Fibroblast of skin of left quadriceps (primary cell): ENCODE measurements at regions not wholly inside any gene's neighbourhood (a gene's known extent, or its start where the extent isn't known, plus 50 kb on each side); places are given as distances from the start of the nearest gene placed in this dataset.
"Not testable (repeated sequence)": the region's sequence is repeated elsewhere in the genome, so short reads cannot be mapped to it uniquely, and the experiment has no call there.

Experiments used
- DNase-seq, 2 experiments: peaks; one replicate each; pipeline ENCODE4 v3.0.0-alpha.2; 2013; ENCODE audit warnings: low read depth in 2 of 2

DNA sequence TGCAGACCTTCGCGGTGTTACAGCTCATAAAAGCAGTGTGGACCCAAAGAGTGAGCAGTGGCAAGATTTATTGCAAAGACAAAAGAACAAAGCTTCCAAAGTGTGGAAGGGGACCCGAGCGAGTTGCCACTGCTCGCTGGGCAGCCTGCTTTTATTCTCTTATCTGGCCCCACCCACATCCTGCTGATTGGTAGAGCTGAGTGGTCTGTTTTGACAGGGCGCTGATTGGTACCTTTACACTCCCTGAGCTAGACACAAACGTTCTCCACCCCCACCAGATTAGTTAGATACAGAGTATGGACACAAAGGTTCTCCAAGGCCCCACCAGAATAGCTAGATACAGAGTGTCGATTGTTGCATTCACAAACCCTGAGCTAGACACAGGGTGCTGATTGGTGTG is 156.2 kb upstream of the GIMD1 start:
- not testable (repeated sequence) for DNase-seq

DNA sequence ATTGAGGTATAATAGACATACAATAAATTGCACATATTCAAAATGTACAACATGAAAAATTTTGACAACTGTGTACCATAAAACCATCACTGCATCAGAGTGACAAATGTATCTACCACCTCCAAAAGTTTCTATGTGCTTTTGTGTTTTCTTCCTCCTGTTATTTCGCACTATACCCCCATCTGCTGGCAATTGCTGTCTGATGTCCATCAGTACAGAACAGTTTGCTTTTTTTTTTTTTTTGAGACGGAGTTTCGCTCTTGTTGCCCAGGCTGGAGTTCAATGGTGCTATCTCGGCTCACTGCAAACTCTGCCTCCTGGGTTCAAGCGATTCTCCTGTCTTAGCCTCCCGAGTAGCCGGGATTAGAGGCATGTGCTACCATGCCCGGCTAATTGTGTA is 154.3 kb upstream of the GIMD1 start:
- DNase-seq, result no peak

DNA sequence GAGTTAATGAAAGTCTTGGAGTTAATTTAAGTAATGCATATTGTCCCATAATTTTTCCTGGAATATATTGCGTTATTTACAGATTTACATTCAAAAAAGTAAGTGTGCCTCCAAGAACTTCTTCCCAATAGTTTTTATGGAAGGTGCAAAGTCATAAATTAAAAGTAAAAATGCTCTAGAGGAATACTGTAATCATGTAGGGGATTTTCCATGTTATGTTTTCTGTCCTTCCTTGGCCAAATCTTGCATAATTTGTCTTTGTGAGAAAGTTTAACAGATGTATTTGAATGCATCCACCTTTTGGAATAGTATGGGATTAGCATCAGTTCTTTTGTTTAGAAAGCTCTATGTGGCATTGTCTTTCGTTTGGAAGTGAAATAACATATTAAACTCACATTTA is 144.1 kb upstream of the GIMD1 start:
- DNase-seq, result no peak

DNA sequence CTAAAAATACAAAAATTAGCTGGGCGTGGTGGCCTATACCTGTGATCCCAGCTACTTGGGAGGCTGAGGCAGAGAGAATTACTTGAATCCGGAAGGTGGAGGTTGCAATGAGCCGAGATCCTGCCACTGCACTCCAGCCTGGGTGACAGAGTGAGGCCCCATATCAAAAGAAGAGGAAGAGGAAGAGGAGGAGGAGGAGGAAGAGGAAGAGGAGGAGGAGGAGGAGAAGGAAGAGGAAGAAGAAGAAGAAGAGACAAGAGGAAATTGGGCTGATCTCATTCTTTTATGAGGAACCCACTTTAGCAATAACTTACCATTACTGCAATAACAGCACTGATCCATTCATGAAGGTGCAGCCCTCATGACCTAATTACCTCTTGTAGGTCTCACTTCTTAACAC is 138.9 kb upstream of the GIMD1 start:
- no peak for DNase-seq

DNA sequence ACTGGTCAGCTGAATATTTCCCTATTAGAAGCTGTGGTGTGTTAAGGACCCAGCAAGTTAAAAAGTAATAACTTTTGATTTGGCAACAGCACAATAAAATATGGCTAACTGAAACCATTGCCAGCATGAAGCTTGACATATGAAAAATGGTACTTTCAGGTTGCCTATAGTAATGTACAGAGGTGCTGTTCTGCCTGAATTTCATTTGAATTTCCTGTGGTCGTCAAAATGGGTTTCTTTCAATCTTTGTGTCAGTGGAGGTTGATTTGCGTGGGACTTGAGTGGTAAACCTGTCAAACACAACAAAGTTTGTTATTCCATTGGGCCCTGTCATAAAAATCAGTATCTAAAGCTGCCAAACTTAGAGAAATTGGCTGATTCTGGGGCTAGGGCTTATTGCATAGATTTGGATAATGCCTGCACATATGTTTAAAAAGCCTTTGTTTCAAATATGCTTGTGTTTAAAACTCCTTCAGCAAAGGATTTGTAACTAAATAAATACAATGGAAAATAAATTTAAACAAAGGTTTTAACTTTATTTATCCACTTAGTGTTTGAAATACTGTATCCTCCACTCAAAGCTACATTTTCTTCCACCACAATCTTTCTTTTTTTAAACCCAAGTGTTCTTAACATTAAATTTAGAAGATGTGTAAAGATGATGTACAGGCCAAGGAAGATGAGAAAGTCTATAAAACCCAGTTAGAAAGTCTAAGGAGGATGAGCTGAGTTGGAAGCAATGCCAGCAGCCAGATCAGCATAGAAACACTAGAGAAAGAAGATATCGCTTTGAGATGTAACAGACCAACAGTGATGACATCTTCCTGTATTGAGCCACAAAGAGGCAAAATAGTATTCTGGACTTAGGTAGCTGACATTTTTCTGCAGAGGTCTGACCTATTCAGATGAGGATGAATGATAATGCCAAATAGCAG is 134.8 kb upstream of the GIMD1 start:
- DNase-seq, result peak in 1 of 2 experiments; percentile 32

DNA sequence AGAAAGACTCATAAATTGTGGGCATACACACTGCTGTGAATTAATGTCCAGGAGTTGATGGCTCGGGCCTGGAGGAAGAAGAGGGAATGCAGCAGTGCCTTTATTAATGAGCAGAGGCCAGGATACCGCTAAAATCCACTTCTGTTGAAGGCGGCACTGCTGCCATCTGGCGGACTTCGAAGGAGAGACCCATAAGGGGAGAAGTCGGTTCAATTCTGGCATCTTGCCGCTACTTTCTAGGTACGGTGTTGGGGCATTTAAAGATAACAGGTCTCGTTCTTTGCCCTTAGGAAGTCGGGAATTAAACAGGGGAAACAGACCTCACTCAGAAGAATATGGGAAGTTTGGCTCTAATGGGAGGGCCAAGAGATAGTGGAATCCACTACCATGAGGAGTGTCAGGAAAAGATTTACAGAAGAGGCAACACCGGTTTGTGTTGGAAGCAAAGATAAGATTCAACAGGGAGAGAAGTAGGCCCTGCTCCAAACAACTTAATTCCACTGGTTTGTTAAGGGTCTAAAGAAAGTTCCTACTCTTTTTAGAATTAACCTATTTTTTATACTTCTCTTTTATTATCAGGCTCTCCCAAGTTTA is 133.6 kb upstream of the GIMD1 start:
- DNase-seq, result peak in 1 of 2 experiments; percentile 29

DNA sequence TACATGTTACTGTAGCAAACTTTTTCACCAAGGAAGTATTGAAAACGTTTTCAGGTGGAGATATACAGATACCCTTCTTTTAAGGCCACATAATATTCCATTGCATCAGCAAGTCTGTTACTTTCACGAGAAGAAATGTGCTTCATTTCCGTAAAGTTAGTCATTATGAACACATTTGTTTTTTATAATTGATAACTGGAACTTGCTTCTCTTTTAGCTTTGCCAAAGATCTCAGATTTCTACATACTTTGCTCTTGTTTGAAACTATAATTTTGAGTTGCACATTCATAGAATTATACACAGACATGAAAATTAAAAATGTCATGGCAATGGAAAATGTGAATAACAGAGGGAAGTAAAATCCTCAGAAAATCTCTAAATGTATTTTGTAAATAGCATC is 128.7 kb upstream of the GIMD1 start:
- peak in 1 of 2 experiments; percentile 14 for DNase-seq

DNA sequence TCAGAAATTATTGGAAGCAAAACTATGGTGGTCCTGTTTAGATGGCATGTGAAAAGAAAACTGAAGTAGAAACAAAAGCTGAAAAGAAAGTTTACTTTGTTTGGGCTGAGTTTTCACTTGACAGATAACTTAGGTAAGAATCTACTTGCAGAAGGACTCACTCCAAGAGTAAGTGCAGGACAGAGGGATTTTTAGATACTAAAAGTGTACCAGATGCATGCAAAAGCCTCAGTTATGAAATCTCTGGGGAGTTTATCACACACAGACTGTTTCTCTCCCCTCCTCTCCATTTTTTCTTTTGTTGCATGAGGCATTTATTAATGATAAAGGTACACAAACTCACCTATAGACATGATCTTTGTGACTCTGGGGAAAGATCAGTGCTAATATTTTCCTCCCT is 127.5 kb upstream of the GIMD1 start:
- DNase-seq, result peak in 1 of 2 experiments; percentile 8

DNA sequence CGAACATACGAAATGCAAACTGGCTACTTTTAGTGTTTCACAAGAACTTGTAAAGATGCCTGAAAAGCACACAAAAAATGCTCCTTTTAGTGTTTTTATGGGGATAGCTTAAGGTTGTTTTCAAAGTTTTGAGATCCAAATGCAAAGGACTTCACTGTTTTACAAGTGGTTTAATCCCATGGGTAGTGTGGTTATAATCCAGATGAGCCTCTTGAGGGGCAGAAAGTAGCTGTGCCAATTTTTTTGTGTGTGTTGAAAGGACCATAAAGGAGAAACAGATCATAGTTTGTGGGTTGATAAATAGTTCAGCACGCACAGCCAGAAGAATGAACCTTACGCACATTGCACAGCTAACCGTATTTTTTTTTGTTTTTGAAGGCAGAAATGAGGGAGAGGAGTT is 126.9 kb upstream of the GIMD1 start:
- peak; percentile 97 to 98 for DNase-seq

DNA sequence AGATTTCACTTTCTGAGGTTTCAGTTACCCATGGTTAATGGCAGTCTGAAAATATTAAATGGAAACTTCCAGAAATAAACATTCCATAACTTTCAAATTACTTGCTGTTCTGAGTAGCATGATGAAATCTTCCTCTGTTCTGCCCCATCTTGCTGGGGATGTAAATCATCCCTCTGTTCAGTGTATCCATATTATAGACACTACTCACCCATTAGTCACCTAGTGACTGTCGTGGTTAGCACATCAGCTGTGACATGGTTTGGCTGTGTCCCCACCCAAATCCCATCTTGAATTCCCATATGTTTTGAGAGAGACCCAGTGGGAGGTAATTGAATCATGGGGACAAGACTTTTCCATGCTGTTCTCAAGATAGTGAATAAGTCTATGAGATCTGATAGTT is 125.5 kb upstream of the GIMD1 start:
- DNase-seq, result peak in 1 of 2 experiments; percentile 16

DNA sequence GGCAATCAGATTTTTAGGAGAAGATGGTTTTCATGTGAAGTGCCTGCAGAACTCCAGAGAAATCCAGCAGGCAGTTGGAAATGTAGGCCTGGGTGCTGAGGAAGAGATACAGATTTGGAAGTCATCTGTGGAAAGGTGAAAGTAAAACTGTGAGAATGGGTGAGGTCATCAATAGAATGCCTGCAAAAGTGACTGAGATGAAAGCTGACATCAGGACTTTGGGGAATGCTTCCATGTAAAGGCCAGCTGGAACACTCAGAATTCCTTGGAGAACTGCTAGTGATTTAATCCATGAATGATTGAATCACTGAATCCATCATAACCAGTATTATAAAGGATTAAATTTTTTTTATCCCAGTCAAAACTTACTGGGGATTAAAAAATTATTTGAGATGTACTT is 124.5 kb upstream of the GIMD1 start:
- no peak for DNase-seq

DNA sequence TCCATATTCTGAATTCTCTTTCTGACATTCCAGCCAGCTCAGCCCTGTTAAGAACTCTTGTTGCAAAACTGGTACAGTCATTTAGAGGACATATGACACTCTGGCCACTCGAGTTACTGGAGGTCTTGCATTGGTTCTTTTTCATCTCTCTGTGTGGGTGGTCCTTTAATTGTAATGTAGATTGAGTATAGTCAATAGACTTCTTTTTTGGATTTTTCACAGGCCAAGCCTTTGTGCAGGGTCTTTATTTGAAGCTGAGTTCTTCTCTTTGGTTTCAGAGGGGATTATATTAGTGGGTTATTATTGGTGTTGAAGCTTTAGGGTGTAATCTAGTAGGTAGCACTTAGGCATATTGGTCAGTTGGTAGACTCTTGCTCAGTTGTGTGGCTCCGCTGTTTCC is 118.0 kb upstream of the GIMD1 start:
- DNase-seq, result no peak

DNA sequence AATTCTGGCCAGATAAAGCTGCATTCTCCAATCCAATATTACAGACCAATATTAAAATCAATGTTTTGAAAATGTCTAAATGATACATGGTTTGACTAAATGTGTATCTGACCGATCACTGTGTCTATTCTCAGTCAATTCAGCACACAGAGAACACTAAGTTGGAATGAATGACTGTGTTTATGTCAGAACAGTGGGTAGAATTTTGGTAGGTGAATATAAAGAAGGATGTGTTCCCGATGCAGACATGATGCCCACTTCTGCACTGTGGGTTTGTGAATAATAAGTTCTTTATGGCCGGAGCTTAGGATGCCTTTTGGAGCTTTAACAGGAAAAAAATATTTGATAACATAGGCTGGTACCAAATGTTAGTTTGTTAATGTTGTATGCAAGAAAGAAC is 113.2 kb upstream of the GIMD1 start:
- DNase-seq, result no peak

DNA sequence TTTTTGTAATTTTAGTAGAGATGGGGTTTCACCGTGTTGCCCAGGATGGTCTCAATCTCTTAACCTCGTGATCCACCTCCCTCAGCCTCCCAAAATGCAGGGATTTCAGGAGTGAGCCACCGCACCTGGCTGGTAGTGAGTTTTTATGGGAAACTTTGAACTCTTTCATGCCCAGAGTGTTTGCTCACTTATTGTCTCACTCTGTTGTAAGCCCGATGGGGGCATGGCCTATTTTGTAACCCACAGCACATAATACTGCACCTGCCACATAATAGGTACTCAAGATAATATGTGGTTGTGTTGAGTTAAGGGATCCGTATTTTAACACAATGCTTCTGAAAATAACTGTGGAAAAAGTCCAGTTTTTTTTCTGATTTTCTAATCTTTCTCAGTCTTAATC is 109.6 kb upstream of the GIMD1 start:
- DNase-seq, result no peak

DNA sequence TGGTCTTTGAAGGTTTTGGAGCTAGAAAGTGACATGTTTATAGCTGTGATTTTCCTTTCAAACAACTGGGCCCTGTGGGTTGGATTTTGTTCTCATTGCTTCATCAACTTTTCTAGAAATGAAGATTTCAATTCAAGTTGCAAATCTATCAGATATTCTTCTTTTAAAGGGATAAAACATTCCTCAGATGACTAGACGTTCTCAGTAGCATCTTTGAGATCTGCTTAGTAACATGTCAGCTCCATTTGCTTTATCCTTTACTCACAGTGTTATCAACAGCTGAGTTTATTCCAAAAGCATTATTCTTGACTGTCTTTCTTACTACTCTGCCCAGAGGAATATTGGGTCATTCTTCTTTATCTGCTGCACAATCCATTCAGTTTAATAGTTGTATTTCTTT is 108.2 kb upstream of the GIMD1 start:
- DNase-seq, result no peak

DNA sequence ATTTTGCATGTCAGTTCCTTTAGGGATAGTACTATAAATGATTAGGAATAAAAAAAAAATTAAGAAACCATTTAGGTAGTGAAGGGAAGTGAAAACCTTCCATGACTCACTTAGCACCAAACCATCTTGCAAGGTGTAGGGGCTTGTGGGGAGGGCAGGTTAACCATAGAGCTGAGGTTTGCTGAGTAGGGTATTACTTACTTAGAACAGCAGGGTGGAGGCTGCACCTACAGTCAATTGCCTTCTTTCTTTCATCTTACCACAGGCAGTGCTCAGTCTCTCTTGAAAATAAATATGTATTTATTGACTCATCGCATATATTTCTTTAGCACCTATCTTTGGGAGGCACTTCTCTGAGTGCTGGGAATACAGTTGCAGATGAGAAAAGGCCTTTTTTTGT is 104.9 kb upstream of the GIMD1 start:
- DNase-seq, result no peak

DNA sequence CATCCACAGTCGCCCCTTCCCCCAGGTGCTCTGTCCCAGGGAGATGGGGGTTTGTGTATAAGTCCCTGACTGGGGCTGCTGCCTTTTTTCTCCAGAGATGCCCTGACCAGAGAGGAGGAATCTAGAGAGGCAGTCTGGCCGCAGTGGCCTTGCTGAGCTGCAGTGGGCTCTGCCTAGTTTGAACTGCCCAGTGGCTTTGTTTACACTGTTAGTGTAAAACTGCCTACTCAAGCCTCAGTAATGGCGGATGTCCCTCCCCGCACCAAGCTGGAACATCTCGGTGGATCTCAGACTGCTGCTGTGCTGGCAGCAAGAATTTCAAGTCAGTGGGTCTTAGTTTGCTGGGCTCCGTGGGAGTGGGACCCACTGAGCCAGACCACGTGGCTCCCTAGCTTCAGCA is 102.6 kb upstream of the GIMD1 start:
- no peak for DNase-seq

DNA sequence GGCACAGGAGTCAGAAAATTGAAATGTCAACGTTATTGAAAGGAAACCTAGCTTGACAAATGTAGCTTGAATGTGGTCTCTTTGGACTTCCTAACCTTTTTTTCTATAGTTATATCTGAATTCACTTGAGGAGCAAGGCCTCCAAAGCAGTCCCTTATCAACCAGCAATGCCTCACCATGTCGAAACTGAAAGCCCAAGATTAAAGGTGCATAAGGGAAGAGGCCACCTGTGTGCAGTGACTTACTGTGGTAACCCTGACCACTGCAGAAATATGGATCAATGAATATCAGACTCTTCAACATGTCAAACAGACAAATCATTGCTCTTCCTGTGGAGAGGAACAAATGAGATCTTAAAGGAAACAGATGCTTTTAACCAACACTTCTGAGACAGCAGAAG is 95.0 kb upstream of the GIMD1 start:
- DNase-seq, result no peak

DNA sequence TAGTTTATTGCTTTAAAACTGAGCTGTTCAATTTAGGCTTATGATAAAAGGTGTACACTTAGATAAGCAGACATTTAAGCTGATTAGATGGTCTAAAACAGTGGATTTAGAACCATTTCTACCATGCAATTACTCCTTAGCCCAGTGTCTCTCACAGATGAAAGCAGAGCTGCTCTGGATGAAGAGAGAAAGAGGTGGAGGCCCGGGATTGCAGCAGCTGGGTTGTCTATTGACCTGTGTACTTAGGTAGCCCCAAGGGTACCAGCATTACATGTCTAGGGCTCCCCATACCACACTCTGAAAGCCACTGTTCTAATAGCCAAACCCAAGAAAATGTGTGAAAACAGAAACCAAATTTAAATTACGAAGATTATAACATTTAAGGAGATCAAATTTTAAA is 86.0 kb upstream of the GIMD1 start:
- DNase-seq, result no peak

DNA sequence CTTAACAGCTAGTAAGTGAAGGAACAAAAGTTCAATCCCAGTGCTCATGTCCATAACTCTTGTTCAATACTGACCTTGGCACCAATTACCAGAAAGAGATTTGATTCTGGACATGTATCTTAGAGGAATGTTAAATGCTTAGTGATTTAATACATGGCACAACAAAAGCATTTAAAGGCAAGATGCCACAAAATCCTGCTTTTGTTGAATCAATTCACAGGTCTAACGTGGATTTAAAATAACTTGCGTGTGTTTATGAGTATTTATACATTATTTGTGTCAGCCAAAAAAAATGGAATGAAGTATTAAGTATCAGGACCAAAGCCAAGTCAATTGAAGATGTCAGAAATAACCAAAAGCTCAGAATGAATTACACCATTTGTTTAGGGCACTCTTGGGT is 85.4 kb upstream of the GIMD1 start:
- no peak for DNase-seq

DNA sequence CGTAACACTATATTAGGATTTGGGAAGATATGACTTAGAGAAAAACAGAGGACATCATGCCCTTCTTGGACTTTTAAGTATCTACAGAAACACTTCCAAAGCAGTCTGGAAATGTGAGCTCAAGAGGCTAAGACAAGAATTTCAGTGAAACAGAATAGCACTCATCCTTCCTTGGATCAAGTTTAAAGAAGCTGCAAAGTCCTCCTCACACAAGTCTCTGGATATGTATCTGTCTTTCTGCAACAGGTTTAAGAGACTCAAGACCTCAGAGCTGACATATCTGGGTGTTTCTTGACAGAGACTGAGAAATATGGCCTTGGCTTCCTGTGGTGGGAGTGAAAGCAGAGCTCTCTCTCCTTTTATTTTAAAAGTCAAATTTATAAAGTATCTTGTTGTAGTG is 82.5 kb upstream of the GIMD1 start:
- no peak for DNase-seq

DNA sequence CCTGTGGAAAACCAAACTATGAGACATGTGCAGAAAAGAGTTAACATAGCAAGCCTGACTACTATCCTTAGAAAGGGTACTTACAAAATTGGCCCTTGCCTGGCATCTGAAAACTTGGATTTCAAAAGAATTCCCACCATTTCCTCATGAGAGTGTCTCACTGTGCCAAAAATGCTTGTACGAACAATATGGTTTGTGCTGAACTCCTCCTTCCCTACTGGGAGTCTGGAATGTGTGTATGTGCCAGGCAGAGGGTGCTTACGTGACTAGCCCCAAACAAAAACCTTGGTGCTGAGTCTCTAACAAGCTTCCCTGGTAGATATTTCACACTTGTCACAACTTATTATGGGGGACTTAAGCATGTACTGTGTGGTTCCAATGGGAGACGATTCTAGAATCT is 81.7 kb upstream of the GIMD1 start:
- no peak for DNase-seq

DNA sequence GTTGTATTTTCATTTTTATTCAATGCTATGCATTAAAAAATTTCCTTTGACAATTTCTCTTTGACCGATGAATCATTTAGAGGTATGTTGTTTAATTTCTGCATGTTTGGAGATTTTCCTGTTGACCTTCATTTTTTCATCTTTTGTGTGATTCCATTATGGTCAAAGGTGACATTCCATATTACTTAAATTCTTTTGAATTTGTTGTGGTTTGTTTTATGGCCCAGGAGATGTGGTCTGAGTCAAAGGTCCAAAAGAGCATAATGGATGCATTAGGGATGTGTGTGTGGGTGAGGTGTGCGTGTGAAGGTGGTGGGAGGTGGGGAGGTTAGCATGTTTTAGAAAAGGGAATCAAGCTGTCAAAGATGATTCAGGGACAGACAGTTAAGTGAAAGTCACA is 76.0 kb upstream of the GIMD1 start:
- peak; percentile 23 to 24 for DNase-seq
